ENCODE measurements at regions not wholly inside any gene's neighbourhood (a gene's known extent, or its start where the extent isn't known, plus 50 kb on each side); places are given as distances from the start of the nearest gene placed in this dataset.
A peak's percentile ranks its signal among the peaks of the same experiment; 100 is the strongest.
"Not testable (repeated sequence)": the region's sequence is repeated elsewhere in the genome, so short reads cannot be mapped to it uniquely, and the experiment has no call there.

GRCh38 chr10:21290499-21291160, 234.9 kb downstream of the SKIDA1 start:
- DNase-seq = no peak

GRCh38 chr10:21289961-21290360, 235.5 kb downstream of the SKIDA1 start:
- DNase-seq = no peak

GRCh38 chr10:21289271-21289670, 236.2 kb downstream of the SKIDA1 start:
- DNase-seq = no peak

GRCh38 chr10:21285742-21286331, 239.6 kb downstream of the SKIDA1 start:
- no peak for DNase-seq

GRCh38 chr10:21285207-21285606, 240.3 kb downstream of the SKIDA1 start:
- no peak for DNase-seq

GRCh38 chr10:21284301-21284700, 241.2 kb downstream of the SKIDA1 start:
- no peak for DNase-seq

- not testable (repeated sequence) for DNase-seq
These were observed 242.4 kb downstream of the SKIDA1 start for GRCh38 chr10:21283053-21283452.

- no peak for DNase-seq
These were observed 243.6 kb downstream of the SKIDA1 start for GRCh38 chr10:21281765-21282484.

- no peak for DNase-seq
These were observed 244.4 kb downstream of the SKIDA1 start for GRCh38 chr10:21280971-21281572.

GRCh38 chr10:21280037-21280436, 245.4 kb downstream of the SKIDA1 start:
- DNase-seq = no peak

GRCh38 chr10:21279217-21279575, 246.3 kb downstream of the SKIDA1 start:
- no peak for DNase-seq

- DNase-seq = peak; percentile 85
These were observed 246.8 kb downstream of the SKIDA1 start for GRCh38 chr10:21278491-21279216.

- no peak for DNase-seq
These were observed 252.0 kb downstream of the SKIDA1 start for GRCh38 chr10:21273400-21273968.

- DNase-seq = no peak
These were observed 252.7 kb downstream of the SKIDA1 start for GRCh38 chr10:21272643-21273399.

GRCh38 chr10:21270976-21271375, 254.5 kb downstream of the SKIDA1 start:
- no peak for DNase-seq

GRCh38 chr10:21269289-21269688, 256.2 kb downstream of the SKIDA1 start:
- DNase-seq = no peak

- no peak for DNase-seq
These were observed 259.9 kb downstream of the SKIDA1 start for GRCh38 chr10:21265622-21266021.

- DNase-seq = no peak
These were observed 261.2 kb downstream of the SKIDA1 start for GRCh38 chr10:21264271-21264670.

GRCh38 chr10:21263839-21264238, 261.6 kb downstream of the SKIDA1 start:
- DNase-seq = no peak

GRCh38 chr10:21263263-21263803, 262.1 kb downstream of the SKIDA1 start:
- no peak for DNase-seq

GRCh38 chr10:21261842-21262294, 263.6 kb downstream of the SKIDA1 start:
- DNase-seq = no peak

All from skin of body (tissue), 1 donor.